Suprapubic skin (tissue), 4 donors: ENCODE measurements at regions not wholly inside any gene's neighbourhood (a gene's known extent, or its start where the extent isn't known, plus 50 kb on each side); places are given as distances from the start of the nearest gene placed in this dataset.

ENCODE experiments used
- EP300 ChIP-seq: sonication (generic); formaldehyde crosslinking; IDR thresholded peaks from one replicate; pipeline ENCODE4 v1.6.1; 2017; ENCODE audit warnings: antibody characterized with exemption
- POLR2A ChIP-seq, 2 donors: fragments of 450-650 bp; IDR thresholded peaks; one replicate each; pipeline ENCODE4 v1.6.1; 2017; ENCODE audit warnings: antibody characterized with exemption in 2 of 2, mild to moderate bottlenecking in 2 of 2, moderate library complexity in 2 of 2
- POLR2AphosphoS5 ChIP-seq, 3 donors: sonication (generic); formaldehyde crosslinking; IDR thresholded peaks; one replicate each; pipeline ENCODE4 v1.6.1; 2017; ENCODE audit warnings: antibody characterized with exemption in 3 of 3
- TF ChIP-seq, protein P1 (sequence below), 2 donors: fragments of 200-600 bp in 1 of 2; fragments of 450-650 bp in 1 of 2; sonication (generic) in 1 of 2; IDR thresholded peaks; one replicate each; pipeline ENCODE4 v1.5.1; 2016 to 2019; ENCODE audit warnings: antibody characterized with exemption in 2 of 2, mild to moderate bottlenecking in 1 of 2, moderate library complexity in 1 of 2

DNA sequence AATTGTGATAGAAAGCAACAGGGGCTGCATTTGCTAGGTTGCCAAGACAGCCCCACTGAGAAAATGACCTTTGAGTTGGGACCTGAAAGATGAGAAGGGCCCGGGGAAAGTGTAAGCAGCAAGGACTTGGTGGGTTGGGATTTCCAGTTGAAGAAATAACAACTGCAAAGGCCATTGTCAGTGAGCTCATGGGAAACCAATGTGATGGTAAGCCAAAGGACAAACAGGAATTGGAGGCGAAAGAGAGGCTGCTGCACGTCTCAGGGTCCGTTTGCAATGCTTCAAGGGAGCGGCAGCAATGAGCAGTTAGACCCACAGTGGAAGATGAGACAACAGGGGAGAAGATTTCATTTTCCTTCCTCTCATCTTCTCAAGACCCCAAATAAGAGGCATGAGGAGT lies 51.5 kb upstream of the RGPD4 start:
- TF ChIP-seq, protein P1, sequence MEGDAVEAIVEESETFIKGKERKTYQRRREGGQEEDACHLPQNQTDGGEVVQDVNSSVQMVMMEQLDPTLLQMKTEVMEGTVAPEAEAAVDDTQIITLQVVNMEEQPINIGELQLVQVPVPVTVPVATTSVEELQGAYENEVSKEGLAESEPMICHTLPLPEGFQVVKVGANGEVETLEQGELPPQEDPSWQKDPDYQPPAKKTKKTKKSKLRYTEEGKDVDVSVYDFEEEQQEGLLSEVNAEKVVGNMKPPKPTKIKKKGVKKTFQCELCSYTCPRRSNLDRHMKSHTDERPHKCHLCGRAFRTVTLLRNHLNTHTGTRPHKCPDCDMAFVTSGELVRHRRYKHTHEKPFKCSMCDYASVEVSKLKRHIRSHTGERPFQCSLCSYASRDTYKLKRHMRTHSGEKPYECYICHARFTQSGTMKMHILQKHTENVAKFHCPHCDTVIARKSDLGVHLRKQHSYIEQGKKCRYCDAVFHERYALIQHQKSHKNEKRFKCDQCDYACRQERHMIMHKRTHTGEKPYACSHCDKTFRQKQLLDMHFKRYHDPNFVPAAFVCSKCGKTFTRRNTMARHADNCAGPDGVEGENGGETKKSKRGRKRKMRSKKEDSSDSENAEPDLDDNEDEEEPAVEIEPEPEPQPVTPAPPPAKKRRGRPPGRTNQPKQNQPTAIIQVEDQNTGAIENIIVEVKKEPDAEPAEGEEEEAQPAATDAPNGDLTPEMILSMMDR (IDR thresholded peaks at IDR 0.05) = no peak
- TF ChIP-seq POLR2AphosphoS5 (IDR thresholded peaks at IDR 0.05) (no peak), POLR2A (IDR thresholded peaks at IDR 0.05) (no peak), EP300 (no peak)
